ENCODE measurements at regions not wholly inside any gene's neighbourhood (a gene's known extent, or its start where the extent isn't known, plus 50 kb on each side); places are given as distances from the start of the nearest gene placed in this dataset.

- Mint-ChIP-seq H3K27me3 (ENCODE audit: low read depth, unreplicated experiment) (peaks cover 6% of the 10 kb centered on the region), H3K4me3 (ENCODE audit: unreplicated experiment) (no peak overlapping the region), H3K36me3 (ENCODE audit: low read depth, unreplicated experiment) (no peaks in the 10 kb centered on the region), H3K9me3 (ENCODE audit: unreplicated experiment) (no peaks in the 10 kb centered on the region), H3K27ac (ENCODE audit: unreplicated experiment) (no peak overlapping the region), H3K4me1 (ENCODE audit: low read depth, unreplicated experiment) (no peaks in the 10 kb centered on the region)
- TF ChIP-seq, protein P1, sequence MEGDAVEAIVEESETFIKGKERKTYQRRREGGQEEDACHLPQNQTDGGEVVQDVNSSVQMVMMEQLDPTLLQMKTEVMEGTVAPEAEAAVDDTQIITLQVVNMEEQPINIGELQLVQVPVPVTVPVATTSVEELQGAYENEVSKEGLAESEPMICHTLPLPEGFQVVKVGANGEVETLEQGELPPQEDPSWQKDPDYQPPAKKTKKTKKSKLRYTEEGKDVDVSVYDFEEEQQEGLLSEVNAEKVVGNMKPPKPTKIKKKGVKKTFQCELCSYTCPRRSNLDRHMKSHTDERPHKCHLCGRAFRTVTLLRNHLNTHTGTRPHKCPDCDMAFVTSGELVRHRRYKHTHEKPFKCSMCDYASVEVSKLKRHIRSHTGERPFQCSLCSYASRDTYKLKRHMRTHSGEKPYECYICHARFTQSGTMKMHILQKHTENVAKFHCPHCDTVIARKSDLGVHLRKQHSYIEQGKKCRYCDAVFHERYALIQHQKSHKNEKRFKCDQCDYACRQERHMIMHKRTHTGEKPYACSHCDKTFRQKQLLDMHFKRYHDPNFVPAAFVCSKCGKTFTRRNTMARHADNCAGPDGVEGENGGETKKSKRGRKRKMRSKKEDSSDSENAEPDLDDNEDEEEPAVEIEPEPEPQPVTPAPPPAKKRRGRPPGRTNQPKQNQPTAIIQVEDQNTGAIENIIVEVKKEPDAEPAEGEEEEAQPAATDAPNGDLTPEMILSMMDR (IDR thresholded peaks at IDR 0.05; ENCODE audit: insufficient read depth, low read depth, low read length): no peak
- no peak for TF ChIP-seq EZH2 (IDR thresholded peaks at IDR 0.05; ENCODE audit: insufficient read depth, low read length)
- Histone ChIP-seq H4K20me1 (ENCODE audit: insufficient read depth, low read length) (no peaks in the 10 kb centered on the region), H3K4me3 (ENCODE audit: insufficient read depth, low read depth, low read length) (no peak overlapping the region), H2AFZ (ENCODE audit: low read depth, low read length) (no peak overlapping the region), H3K4me1 (ENCODE audit: insufficient read depth, low read length) (no peaks in the 10 kb centered on the region), H3K27ac (ENCODE audit: low read depth, low read length) (no peak overlapping the region), H3K9me3 (ENCODE audit: insufficient read depth, low read depth, low read length) (no peaks in the 10 kb centered on the region), H3K9ac (ENCODE audit: low read length) (no peak overlapping the region), H3K27me3 (ENCODE audit: insufficient read depth, low read length) (no peaks in the 10 kb centered on the region), H3K36me3 (ENCODE audit: insufficient read depth, low read length) (no peaks in the 10 kb centered on the region), H3K79me2 (ENCODE audit: insufficient read depth, low read length) (no peaks in the 10 kb centered on the region), H3K4me2 (ENCODE audit: low read length) (no peak overlapping the region)
- DNase-seq (ENCODE audit: low read depth) (no peak), FAIRE-seq (no peak)
Measured at GRCh38 chr11:88040148-88040496, 135.1 kb downstream of the RAB38 start.

DNA sequence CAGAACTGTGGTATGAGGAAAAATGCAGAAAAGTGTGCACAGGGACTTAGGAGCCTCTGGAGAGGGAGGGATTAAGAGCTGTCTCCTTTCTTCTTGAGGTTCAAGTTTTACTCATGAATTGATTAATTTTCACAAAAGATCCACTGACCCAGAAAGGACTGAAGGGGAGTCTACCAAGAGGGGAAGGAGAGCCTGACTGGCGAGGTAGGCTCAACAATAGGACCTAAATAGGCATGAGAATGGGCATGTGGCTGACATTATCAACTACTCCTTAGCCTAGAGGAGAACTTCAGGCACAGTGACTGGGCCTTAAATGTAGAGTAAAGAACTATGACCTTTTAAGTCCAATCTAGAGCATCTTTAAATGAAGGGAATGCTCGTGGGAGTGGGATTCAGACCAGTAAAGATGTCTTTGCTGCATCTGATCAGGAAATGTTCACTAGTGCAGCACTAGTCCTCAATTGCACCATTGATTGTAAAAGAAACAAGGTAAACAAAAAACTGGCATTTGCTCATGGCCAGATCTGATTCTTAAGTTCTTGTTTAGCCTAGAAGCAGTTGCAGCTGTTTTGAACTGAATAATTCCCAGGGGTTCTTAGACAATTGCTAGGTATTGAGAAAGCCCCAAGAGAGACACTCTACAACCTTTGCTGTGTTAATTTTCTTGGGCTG is 135.6 kb downstream of the RAB38 start:
- H3K36me3 Mint-ChIP-seq (ENCODE audit: low read depth, unreplicated experiment): no peaks in the 10 kb centered on the region
- no peak for TF ChIP-seq EZH2 (IDR thresholded peaks at IDR 0.05; ENCODE audit: insufficient read depth, low read length)
- TF ChIP-seq, protein P1 (IDR thresholded peaks at IDR 0.05; ENCODE audit: insufficient read depth, low read depth, low read length): no peak
- no peak overlapping the region for H3K4me3 ChIP-seq (ENCODE audit: insufficient read depth, low read depth, low read length)
- no peak overlapping the region for H3K4me2 ChIP-seq (ENCODE audit: low read length)
- peaks cover 5% of the 10 kb centered on the region for H3K27me3 Mint-ChIP-seq (ENCODE audit: low read depth, unreplicated experiment)
- no peak overlapping the region for H3K27ac ChIP-seq (ENCODE audit: low read depth, low read length)
- no peak overlapping the region for H3K9ac ChIP-seq (ENCODE audit: low read length)
- H4K20me1 ChIP-seq (ENCODE audit: insufficient read depth, low read length): no peaks in the 10 kb centered on the region
- no peaks in the 10 kb centered on the region for H3K4me1 ChIP-seq (ENCODE audit: insufficient read depth, low read length)
- no peaks in the 10 kb centered on the region for H3K27me3 ChIP-seq (ENCODE audit: insufficient read depth, low read length)
- H3K4me1 Mint-ChIP-seq (ENCODE audit: low read depth, unreplicated experiment): no peaks in the 10 kb centered on the region
- H3K9me3 Mint-ChIP-seq (ENCODE audit: unreplicated experiment): no peaks in the 10 kb centered on the region
- DNase-seq (ENCODE audit: low read depth) (no peak), FAIRE-seq (no peak)
- H3K79me2 ChIP-seq (ENCODE audit: insufficient read depth, low read length): no peaks in the 10 kb centered on the region
- H2AFZ ChIP-seq (ENCODE audit: low read depth, low read length): no peak overlapping the region
- no peak overlapping the region for H3K27ac Mint-ChIP-seq (ENCODE audit: unreplicated experiment)
- no peak overlapping the region for H3K4me3 Mint-ChIP-seq (ENCODE audit: unreplicated experiment)
- H3K9me3 ChIP-seq (ENCODE audit: insufficient read depth, low read depth, low read length): no peaks in the 10 kb centered on the region
- no peaks in the 10 kb centered on the region for H3K36me3 ChIP-seq (ENCODE audit: insufficient read depth, low read length)

GRCh38 chr11:88038063-88038462 is 137.2 kb downstream of the RAB38 start:
- H3K27ac Mint-ChIP-seq (ENCODE audit: unreplicated experiment): no peak overlapping the region
- H3K36me3 Mint-ChIP-seq (ENCODE audit: low read depth, unreplicated experiment): no peaks in the 10 kb centered on the region
- no peaks in the 10 kb centered on the region for H3K27me3 Mint-ChIP-seq (ENCODE audit: low read depth, unreplicated experiment)
- no peak overlapping the region for H3K4me3 Mint-ChIP-seq (ENCODE audit: unreplicated experiment)
- FAIRE-seq (no peak), DNase-seq (ENCODE audit: low read depth) (no peak)
- Histone ChIP-seq H3K4me1 (ENCODE audit: insufficient read depth, low read length) (no peaks in the 10 kb centered on the region), H3K9ac (ENCODE audit: low read length) (no peak overlapping the region), H3K36me3 (ENCODE audit: insufficient read depth, low read length) (no peaks in the 10 kb centered on the region), H3K79me2 (ENCODE audit: insufficient read depth, low read length) (no peaks in the 10 kb centered on the region), H3K27ac (ENCODE audit: low read depth, low read length) (no peak overlapping the region), H4K20me1 (ENCODE audit: insufficient read depth, low read length) (no peaks in the 10 kb centered on the region), H3K27me3 (ENCODE audit: insufficient read depth, low read length) (no peaks in the 10 kb centered on the region), H2AFZ (ENCODE audit: low read depth, low read length) (no peak overlapping the region), H3K4me2 (ENCODE audit: low read length) (no peak overlapping the region), H3K4me3 (ENCODE audit: insufficient read depth, low read depth, low read length) (no peak overlapping the region), H3K9me3 (ENCODE audit: insufficient read depth, low read depth, low read length) (no peaks in the 10 kb centered on the region)
- no peaks in the 10 kb centered on the region for H3K4me1 Mint-ChIP-seq (ENCODE audit: low read depth, unreplicated experiment)
- no peaks in the 10 kb centered on the region for H3K9me3 Mint-ChIP-seq (ENCODE audit: unreplicated experiment)
- TF ChIP-seq EZH2 (IDR thresholded peaks at IDR 0.05; ENCODE audit: insufficient read depth, low read length): no peak
- TF ChIP-seq, protein P1 (IDR thresholded peaks at IDR 0.05; ENCODE audit: insufficient read depth, low read depth, low read length): no peak
